Ishikawa (cell line): ENCODE measurements at regions not wholly inside any gene's neighbourhood (a gene's known extent, or its start where the extent isn't known, plus 50 kb on each side); places are given as distances from the start of the nearest gene placed in this dataset.

Experiments used
- CEBPB ChIP-seq: IDR thresholded peaks from 2 replicates; pipeline ENCODE4 v1.6.1; 2012
- MAX ChIP-seq: IDR thresholded peaks from 2 replicates; pipeline ENCODE4 v1.6.1; 2012
- TF ChIP-seq, protein P1 (sequence below): IDR thresholded peaks from 2 replicates; pipeline ENCODE4 v1.6.1; 2012

DNA sequence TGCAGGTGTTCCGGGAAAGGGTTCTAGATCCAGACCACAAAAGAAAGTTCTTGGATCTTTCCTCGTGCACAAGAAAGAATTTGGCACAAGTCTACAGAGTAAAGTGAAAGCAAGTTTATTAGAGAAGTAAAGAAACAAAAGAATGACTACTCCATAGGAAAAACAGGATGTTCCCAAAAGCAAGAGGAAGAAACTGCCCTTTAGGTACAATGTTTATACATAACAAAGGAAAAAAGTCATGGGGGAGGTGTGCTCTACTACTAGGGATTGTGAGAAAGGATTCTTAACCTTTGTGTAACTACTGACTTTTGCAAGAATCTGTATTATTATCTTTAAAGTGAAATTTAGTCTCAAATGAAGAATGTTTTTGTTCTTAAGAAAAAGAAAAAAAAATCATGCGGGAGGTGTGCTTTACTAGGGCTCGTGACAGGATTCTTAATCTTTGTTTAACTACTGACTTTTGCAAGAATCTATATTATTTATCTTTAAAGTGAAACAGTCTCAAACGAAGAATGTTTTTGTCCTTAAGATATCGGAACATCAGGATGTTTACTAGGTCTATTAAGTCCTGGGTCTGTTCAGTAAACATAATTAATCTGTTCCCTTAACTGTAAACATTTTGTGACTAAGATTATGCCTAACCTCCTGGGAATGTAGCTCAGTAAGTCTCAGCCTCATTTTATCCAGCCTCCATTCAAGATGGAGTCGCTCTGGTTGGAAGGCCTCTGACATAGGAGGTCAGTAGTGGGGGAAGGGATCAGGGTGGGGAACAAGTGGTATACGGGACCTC lies 110.4 kb upstream of the BEND4 start:
- TF ChIP-seq MAX (no peak), CEBPB (no peak)
- TF ChIP-seq, protein P1, sequence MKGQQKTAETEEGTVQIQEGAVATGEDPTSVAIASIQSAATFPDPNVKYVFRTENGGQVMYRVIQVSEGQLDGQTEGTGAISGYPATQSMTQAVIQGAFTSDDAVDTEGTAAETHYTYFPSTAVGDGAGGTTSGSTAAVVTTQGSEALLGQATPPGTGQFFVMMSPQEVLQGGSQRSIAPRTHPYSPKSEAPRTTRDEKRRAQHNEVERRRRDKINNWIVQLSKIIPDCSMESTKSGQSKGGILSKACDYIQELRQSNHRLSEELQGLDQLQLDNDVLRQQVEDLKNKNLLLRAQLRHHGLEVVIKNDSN, result no peak
